Common myeloid progenitor, CD34-positive (primary cell): ENCODE measurements at regions not wholly inside any gene's neighbourhood (a gene's known extent, or its start where the extent isn't known, plus 50 kb on each side); places are given as distances from the start of the nearest gene placed in this dataset.

Experiments
- CTCF ChIA-PET: fragments of 350-600 bp; sonication (Branson Sonifier 250); formaldehyde crosslinking; loops from one replicate; lab custom pipeline; 2021; ENCODE audit warnings: antibody characterized with exemption; lab: Charles Lee
- POLR2A ChIA-PET: fragments of 350-600 bp; sonication (Branson Sonifier 250); formaldehyde crosslinking; loops from one replicate; lab custom pipeline; 2021; ENCODE audit warnings: antibody characterized with exemption; lab: Charles Lee
- DNase-seq, 3 donors: peaks; one replicate each; pipeline versions ENCODE4 v3.0.0 to v3.0.0-alpha.2; 2013
- H3K27ac ChIP-seq, 2 experiments: 1 replicate in 1 of 2; 2 replicates in 1 of 2; pipeline ENCODE4 v1.7.0; 2013; ENCODE audit warnings: inconsistent platforms in 2 of 2, low read length in 2 of 2, mild to moderate bottlenecking in 2 of 2, low read depth in 1 of 2, moderate library complexity in 1 of 2; ENCODE audit not compliant: severe bottlenecking in 2 of 2, insufficient read depth in 1 of 2, poor library complexity in 1 of 2
- H3K27me3 ChIP-seq, 5 experiments: replicated peaks in 2 of 5; 1 replicate in 3 of 5; 2 replicates in 2 of 5; pipeline versions ENCODE4 v1.6.1 to v1.7.0; 2013; ENCODE audit warnings: low read length in 4 of 5, mild to moderate bottlenecking in 2 of 5, moderate library complexity in 2 of 5, inconsistent platforms in 1 of 5; ENCODE audit not compliant: insufficient read depth in 5 of 5, control insufficient read depth in 4 of 5
- H3K36me3 ChIP-seq, 4 experiments: 1 replicate in 2 of 4; 2 replicates in 2 of 4; pipeline versions ENCODE4 v1.6.1 to v1.7.0; 2013; ENCODE audit warnings: low read length in 3 of 4, control low read depth in 1 of 4, mild to moderate bottlenecking in 1 of 4; ENCODE audit not compliant: control insufficient read depth in 4 of 4, insufficient read depth in 4 of 4
- H3K4me1 ChIP-seq, 4 experiments: 1 replicate in 3 of 4; 2 replicates in 1 of 4; pipeline versions ENCODE4 v1.6.1 to v1.7.1; 2013; ENCODE audit warnings: low read length in 3 of 4, mild to moderate bottlenecking in 3 of 4, control low read depth in 1 of 4, inconsistent platforms in 1 of 4, moderate library complexity in 1 of 4; ENCODE audit not compliant: control insufficient read depth in 4 of 4, insufficient read depth in 4 of 4; ENCODE audit errors: control extremely low read depth in 1 of 4
- H3K4me3 ChIP-seq, 7 experiments: 1 replicate in 4 of 7; 2 replicates in 3 of 7; pipeline versions ENCODE4 v1.5.1 to v1.7.0; 2013; ENCODE audit warnings: mild to moderate bottlenecking in 7 of 7, low read length in 6 of 7, moderate library complexity in 6 of 7, inconsistent platforms in 2 of 7, low read depth in 2 of 7, control low read depth in 1 of 7; ENCODE audit not compliant: insufficient read depth in 4 of 7, control insufficient read depth in 1 of 7; ENCODE audit errors: extremely low read depth in 1 of 7
- H3K9me3 ChIP-seq, 5 experiments: 1 replicate in 4 of 5; 2 replicates in 1 of 5; pipeline versions ENCODE4 v1.6.1 to v1.7.1; 2013; ENCODE audit warnings: low read length in 4 of 5, mild to moderate bottlenecking in 2 of 5, inconsistent platforms in 1 of 5, low read depth in 1 of 5, moderate library complexity in 1 of 5; ENCODE audit not compliant: control insufficient read depth in 4 of 5, insufficient read depth in 2 of 5; ENCODE audit errors: control extremely low read depth in 1 of 5
- WGBS: methylation state at CpG from one replicate; pipeline ENCODE4 v1.1.5; 2013; ENCODE audit not compliant: insufficient coverage; 5-methylcytosine and 5-hydroxymethylcytosine counted together

- WGBS: 12% methylated on average over 5 of the region's 6 CpGs
- no peaks in the 10 kb centered on the region for H3K4me1 ChIP-seq
Observed at GRCh38 chr5:61981886-61982285, 324.1 kb upstream of the KIF2A start.

GRCh38 chr5:61991430-61991829 lies 314.6 kb upstream of the KIF2A start:
- H3K27ac ChIP-seq: no peak overlapping the region
- H3K4me1 ChIP-seq: no peaks in the 10 kb centered on the region
- ChIA-PET CTCF (no interaction called here), POLR2A (no interaction called here)
- H3K9me3 ChIP-seq: peaks cover 0 to 3% (median 0%) of the 10 kb centered on the region in 5 experiments
- WGBS: no CpG with 5 or more reads among the region's 4 CpGs
- peaks cover 0 to 2% (median 0%) of the 10 kb centered on the region in 5 experiments for H3K27me3 ChIP-seq
- no peak for DNase-seq
- no peaks in the 10 kb centered on the region for H3K36me3 ChIP-seq
- no peak overlapping the region for H3K4me3 ChIP-seq

More at GRCh38 chr5:61981886-61982285, 324.1 kb upstream of the KIF2A start:
- CTCF ChIA-PET: no interaction called here
- DNase-seq: peak in 2 of 3 donors; percentile 52 to 67
- H3K9me3 ChIP-seq: peaks cover 0 to 3% (median 0%) of the 10 kb centered on the region in 5 experiments
- no peak overlapping the region for H3K4me3 ChIP-seq
- POLR2A ChIA-PET: no interaction called here
- H3K36me3 ChIP-seq: no peaks in the 10 kb centered on the region
- no peaks in the 10 kb centered on the region for H3K27me3 ChIP-seq
- no peak overlapping the region for H3K27ac ChIP-seq

- Histone ChIP-seq H3K27me3 (peaks cover 0 to 2% (median 0%) of the 10 kb centered on the region in 5 experiments), H3K9me3 (peaks cover 0 to 2% (median 0%) of the 10 kb centered on the region in 5 experiments), H3K27ac (no peak overlapping the region), H3K4me3 (no peak overlapping the region), H3K36me3 (no peaks in the 10 kb centered on the region), H3K4me1 (no peaks in the 10 kb centered on the region)
- ChIA-PET POLR2A (no interaction called here), CTCF (no interaction called here)
- DNase-seq: no peak
- 100% methylated on average over 1 of the region's 2 CpGs for WGBS
Observed at GRCh38 chr5:61991866-61992265, 314.1 kb upstream of the KIF2A start.

GRCh38 chr5:61993295-61993927 lies 312.6 kb upstream of the KIF2A start:
- no peaks in the 10 kb centered on the region for H3K4me1 ChIP-seq
- H3K9me3 ChIP-seq: no peaks in the 10 kb centered on the region
- ChIA-PET POLR2A (no interaction called here), CTCF (no interaction called here)
- H3K4me3 ChIP-seq: no peak overlapping the region
- H3K36me3 ChIP-seq: no peaks in the 10 kb centered on the region
- peaks cover 0 to 2% (median 0%) of the 10 kb centered on the region in 5 experiments for H3K27me3 ChIP-seq
- no peak for DNase-seq
- no peak overlapping the region for H3K27ac ChIP-seq
- WGBS: 93% methylated on average over 5 of the region's 7 CpGs

- POLR2A ChIA-PET: no interaction called here
- H3K9me3 ChIP-seq: no peaks in the 10 kb centered on the region
- CTCF ChIA-PET: interaction anchor here (1.4 kb wide), 1 partner anchor 11 kb away, joined by 3 read pairs; no protein-coding TSS in a partner anchor
- H3K36me3 ChIP-seq: no peaks in the 10 kb centered on the region
- peaks cover 0 to 2% (median 0%) of the 10 kb centered on the region in 5 experiments for H3K27me3 ChIP-seq
- DNase-seq: no peak
- WGBS: no CpG with 5 or more reads among the region's 1 CpG
- H3K4me1 ChIP-seq: no peaks in the 10 kb centered on the region
- H3K4me3 ChIP-seq: no peak overlapping the region
- no peak overlapping the region for H3K27ac ChIP-seq
Observed at GRCh38 chr5:61994171-61994570, 311.8 kb upstream of the KIF2A start.

GRCh38 chr5:61995486-61995885 lies 310.5 kb upstream of the KIF2A start:
- ChIA-PET POLR2A (no interaction called here), CTCF (interaction anchor here (1.4 kb wide), 1 partner anchor 12 kb away, joined by 3 read pairs; no protein-coding TSS in a partner anchor)

GRCh38 chr5:61999371-61999770 lies 306.6 kb upstream of the KIF2A start:
- H3K36me3 ChIP-seq: no peaks in the 10 kb centered on the region
- DNase-seq: no peak
- H3K4me3 ChIP-seq: no peak overlapping the region
- ChIA-PET POLR2A (no interaction called here), CTCF (no interaction called here)
- no peak overlapping the region for H3K27ac ChIP-seq
- H3K27me3 ChIP-seq: no peaks in the 10 kb centered on the region
- no peaks in the 10 kb centered on the region for H3K4me1 ChIP-seq
- no peaks in the 10 kb centered on the region for H3K9me3 ChIP-seq

More at GRCh38 chr5:61995486-61995885, 310.5 kb upstream of the KIF2A start:
- Histone ChIP-seq H3K36me3 (no peaks in the 10 kb centered on the region), H3K4me3 (no peak overlapping the region), H3K4me1 (no peaks in the 10 kb centered on the region), H3K27ac (no peak overlapping the region), H3K9me3 (no peaks in the 10 kb centered on the region), H3K27me3 (peaks cover 0 to 2% (median 0%) of the 10 kb centered on the region in 5 experiments)
- no peak for DNase-seq
- WGBS: no CpG with 5 or more reads among the region's 2 CpGs
